Astrocyte (in vitro differentiated cells and primary cell): ENCODE measurements at regions not wholly inside any gene's neighbourhood (a gene's known extent, or its start where the extent isn't known, plus 50 kb on each side); places are given as distances from the start of the nearest gene placed in this dataset.

Experiments
- DNase-seq: peaks from one replicate; pipeline ENCODE4 v3.0.0-alpha.2; 2010; ENCODE audit warnings: low read depth
- FAIRE-seq: peaks from 2 replicates; lab custom pipeline; 2011; peaks lifted over from hg19 to GRCh38; lab: Jason Lieb, UNC
- H2AFZ ChIP-seq: 2 replicates; pipeline ENCODE4 v1.6.0; 2012; ENCODE audit warnings: low read depth, low read length, inconsistent platforms
- H3K27ac ChIP-seq: 2 replicates; pipeline ENCODE4 v1.5.1; 2011; ENCODE audit warnings: low read depth, low read length, inconsistent platforms
- H3K27me3 ChIP-seq: 2 replicates; pipeline ENCODE4 v1.6.0; 2011; ENCODE audit warnings: low read length, inconsistent platforms; ENCODE audit not compliant: insufficient read depth
- H3K36me3 ChIP-seq: 2 replicates; pipeline ENCODE4 v1.5.1; 2011; ENCODE audit warnings: low read length, inconsistent platforms; ENCODE audit not compliant: insufficient read depth
- H3K4me1 ChIP-seq: 2 replicates; pipeline ENCODE4 v1.5.1; 2011; ENCODE audit warnings: low read length, inconsistent platforms; ENCODE audit not compliant: insufficient read depth
- H3K4me2 ChIP-seq: 2 replicates; pipeline ENCODE4 v1.6.0; 2012; ENCODE audit warnings: low read length, inconsistent platforms
- H3K4me3 ChIP-seq: 2 replicates; pipeline ENCODE4 v1.5.1; 2011; ENCODE audit warnings: low read depth, mild to moderate bottlenecking, low read length, inconsistent platforms; ENCODE audit not compliant: insufficient read depth
- H3K79me2 ChIP-seq: 2 replicates; pipeline ENCODE4 v1.6.0; 2012; ENCODE audit warnings: mild to moderate bottlenecking, low read length, inconsistent platforms; ENCODE audit not compliant: insufficient read depth
- H3K9ac ChIP-seq: 2 replicates; pipeline ENCODE4 v1.6.0; 2012; ENCODE audit warnings: mild to moderate bottlenecking, low read length, inconsistent platforms
- H3K9me3 ChIP-seq: 2 replicates; pipeline ENCODE4 v1.5.1; 2012; ENCODE audit warnings: low read depth, mild to moderate bottlenecking, low read length, inconsistent platforms; ENCODE audit not compliant: insufficient read depth
- H4K20me1 ChIP-seq: 2 replicates; pipeline ENCODE4 v1.6.0; 2012; ENCODE audit warnings: low read length, inconsistent platforms; ENCODE audit not compliant: insufficient read depth
- H3K27ac Mint-ChIP-seq: one replicate; pipeline ENCODE4 v1.8.0; 2021; ENCODE audit warnings: mild to moderate bottlenecking, mixed read lengths; ENCODE audit not compliant: unreplicated experiment
- H3K27me3 Mint-ChIP-seq: one replicate; pipeline ENCODE4 v1.8.0; 2021; ENCODE audit warnings: low read depth, mixed read lengths; ENCODE audit not compliant: unreplicated experiment
- H3K36me3 Mint-ChIP-seq: one replicate; pipeline ENCODE4 v1.8.0; 2021; ENCODE audit warnings: low read depth, mixed read lengths; ENCODE audit not compliant: unreplicated experiment
- H3K4me1 Mint-ChIP-seq: one replicate; pipeline ENCODE4 v1.8.0; 2021; ENCODE audit warnings: low read depth, mixed read lengths; ENCODE audit not compliant: unreplicated experiment
- H3K4me3 Mint-ChIP-seq: one replicate; pipeline ENCODE4 v1.8.0; 2021; ENCODE audit warnings: mild to moderate bottlenecking, moderate library complexity, mixed read lengths; ENCODE audit not compliant: unreplicated experiment
- H3K9me3 Mint-ChIP-seq: one replicate; pipeline ENCODE4 v1.8.0; 2021; ENCODE audit warnings: mild to moderate bottlenecking, mixed read lengths; ENCODE audit not compliant: unreplicated experiment
- EZH2 ChIP-seq: IDR thresholded peaks from 2 replicates; pipeline ENCODE4 v1.6.1; 2012; ENCODE audit warnings: mild to moderate bottlenecking, low read length, inconsistent platforms; ENCODE audit not compliant: insufficient read depth
- TF ChIP-seq, protein P1 (sequence below): IDR thresholded peaks from 2 replicates; pipeline ENCODE4 v1.5.1; 2011; ENCODE audit warnings: low read depth, mild to moderate bottlenecking, inconsistent platforms, low read length, moderate library complexity; ENCODE audit not compliant: insufficient read depth

DNA sequence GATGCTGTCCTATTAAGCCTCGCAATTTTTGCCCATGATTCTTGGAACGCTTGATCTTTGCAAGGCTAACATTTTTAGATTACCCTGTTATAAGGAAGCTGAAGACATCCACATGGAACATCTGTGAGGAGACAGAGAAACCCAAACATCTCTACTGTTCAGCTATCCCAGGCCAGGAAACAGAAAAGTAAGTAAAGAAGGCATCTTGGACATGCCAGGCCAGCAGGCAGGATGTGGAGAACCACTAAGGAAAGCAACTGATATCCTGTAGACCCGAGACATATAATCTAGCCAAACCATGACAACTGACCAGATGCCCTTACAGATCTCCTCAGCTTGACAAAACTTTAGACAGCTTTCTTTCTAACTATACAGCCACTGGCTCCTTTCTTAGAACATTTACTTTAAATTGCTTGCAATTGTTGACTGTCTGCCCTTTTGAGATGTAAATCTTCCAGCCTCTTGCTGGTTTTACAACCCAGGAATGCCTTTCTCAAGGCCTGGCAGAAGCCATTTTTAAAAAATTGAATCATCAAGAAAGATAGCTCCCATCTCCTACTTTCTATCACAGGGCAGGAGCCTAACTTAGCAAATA lies 255.8 kb upstream of the DACH1 start:
- H3K27ac ChIP-seq = no peak overlapping the region
- peaks cover 30% of the 10 kb centered on the region for H3K4me1 Mint-ChIP-seq
- DNase-seq (no peak), FAIRE-seq (no peak)
- H3K4me3 Mint-ChIP-seq = no peak overlapping the region
- no peak for TF ChIP-seq EZH2
- TF ChIP-seq, protein P1, sequence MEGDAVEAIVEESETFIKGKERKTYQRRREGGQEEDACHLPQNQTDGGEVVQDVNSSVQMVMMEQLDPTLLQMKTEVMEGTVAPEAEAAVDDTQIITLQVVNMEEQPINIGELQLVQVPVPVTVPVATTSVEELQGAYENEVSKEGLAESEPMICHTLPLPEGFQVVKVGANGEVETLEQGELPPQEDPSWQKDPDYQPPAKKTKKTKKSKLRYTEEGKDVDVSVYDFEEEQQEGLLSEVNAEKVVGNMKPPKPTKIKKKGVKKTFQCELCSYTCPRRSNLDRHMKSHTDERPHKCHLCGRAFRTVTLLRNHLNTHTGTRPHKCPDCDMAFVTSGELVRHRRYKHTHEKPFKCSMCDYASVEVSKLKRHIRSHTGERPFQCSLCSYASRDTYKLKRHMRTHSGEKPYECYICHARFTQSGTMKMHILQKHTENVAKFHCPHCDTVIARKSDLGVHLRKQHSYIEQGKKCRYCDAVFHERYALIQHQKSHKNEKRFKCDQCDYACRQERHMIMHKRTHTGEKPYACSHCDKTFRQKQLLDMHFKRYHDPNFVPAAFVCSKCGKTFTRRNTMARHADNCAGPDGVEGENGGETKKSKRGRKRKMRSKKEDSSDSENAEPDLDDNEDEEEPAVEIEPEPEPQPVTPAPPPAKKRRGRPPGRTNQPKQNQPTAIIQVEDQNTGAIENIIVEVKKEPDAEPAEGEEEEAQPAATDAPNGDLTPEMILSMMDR = no peak
- no peak overlapping the region for H3K4me2 ChIP-seq
- no peak overlapping the region for H3K4me3 ChIP-seq
- H3K36me3 ChIP-seq = no peaks in the 10 kb centered on the region
- no peaks in the 10 kb centered on the region for H3K9me3 Mint-ChIP-seq
- H3K4me1 ChIP-seq = peaks cover 16% of the 10 kb centered on the region
- H3K9me3 ChIP-seq = no peaks in the 10 kb centered on the region
- H3K27me3 ChIP-seq = no peaks in the 10 kb centered on the region
- H3K36me3 Mint-ChIP-seq = no peaks in the 10 kb centered on the region
- no peaks in the 10 kb centered on the region for H3K27me3 Mint-ChIP-seq
- H3K79me2 ChIP-seq = no peaks in the 10 kb centered on the region
- no peaks in the 10 kb centered on the region for H4K20me1 ChIP-seq
- no peak overlapping the region for H3K9ac ChIP-seq
- no peak overlapping the region for H2AFZ ChIP-seq
- no peak overlapping the region for H3K27ac Mint-ChIP-seq

DNA sequence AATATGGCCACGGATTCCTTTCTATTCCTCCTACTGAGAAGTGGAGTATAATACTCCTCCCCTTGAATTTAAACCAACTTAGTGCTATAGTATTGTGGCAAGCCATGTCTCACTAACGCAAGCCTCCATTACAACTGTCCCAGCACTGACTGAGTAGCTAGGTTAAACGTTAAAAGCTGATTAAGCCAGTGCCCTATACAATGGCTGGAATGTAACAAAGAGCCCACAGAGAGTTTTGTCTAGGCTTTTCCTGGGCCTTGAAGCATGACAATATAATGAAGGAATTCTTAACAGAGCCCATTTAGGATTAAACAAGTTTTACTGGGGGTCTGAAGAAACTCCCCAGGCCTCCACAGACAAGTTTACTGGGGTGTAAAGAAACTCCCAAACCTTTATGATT lies 254.5 kb upstream of the DACH1 start:
- H3K79me2 ChIP-seq = no peaks in the 10 kb centered on the region
- DNase-seq = no peak
- H3K36me3 Mint-ChIP-seq = no peaks in the 10 kb centered on the region
- H3K9ac ChIP-seq = no peak overlapping the region
- peaks cover 11% of the 10 kb centered on the region for H3K4me1 ChIP-seq
- no peak overlapping the region for H3K4me3 ChIP-seq
- no peak overlapping the region for H3K27ac ChIP-seq
- no peaks in the 10 kb centered on the region for H4K20me1 ChIP-seq
- no peak overlapping the region for H3K4me2 ChIP-seq
- no peaks in the 10 kb centered on the region for H3K36me3 ChIP-seq
- H3K4me1 Mint-ChIP-seq = peaks cover 21% of the 10 kb centered on the region
- no peaks in the 10 kb centered on the region for H3K9me3 ChIP-seq
- H3K27me3 ChIP-seq = no peaks in the 10 kb centered on the region
- H3K27ac Mint-ChIP-seq = peak overlapping the region; percentile 26
- no peaks in the 10 kb centered on the region for H3K9me3 Mint-ChIP-seq
- no peak for FAIRE-seq
- TF ChIP-seq, protein P1 = no peak
- no peak for TF ChIP-seq EZH2
- H2AFZ ChIP-seq = no peak overlapping the region
- no peaks in the 10 kb centered on the region for H3K27me3 Mint-ChIP-seq
- no peak overlapping the region for H3K4me3 Mint-ChIP-seq

DNA sequence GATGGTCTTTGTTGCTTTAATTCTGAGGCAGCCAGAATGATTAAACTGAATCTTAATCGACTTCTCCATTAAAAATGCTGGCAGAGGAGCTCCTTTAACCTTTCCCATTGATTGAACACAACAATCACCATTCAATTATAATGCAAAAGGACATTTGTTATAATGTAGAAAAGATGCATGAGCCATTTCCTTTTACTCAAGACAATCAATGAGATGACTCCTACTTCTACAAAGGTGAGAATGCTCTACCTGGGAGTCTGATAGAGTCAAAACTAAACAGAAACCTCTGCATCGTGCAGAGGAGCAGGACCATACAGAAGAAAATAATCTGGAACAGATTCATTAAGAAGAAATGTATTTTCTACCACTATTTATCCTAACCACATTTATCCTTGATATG lies 253.6 kb upstream of the DACH1 start:
- no peak overlapping the region for H3K27ac ChIP-seq
- no peaks in the 10 kb centered on the region for H3K9me3 ChIP-seq
- no peak overlapping the region for H3K4me3 Mint-ChIP-seq
- H3K36me3 Mint-ChIP-seq = no peaks in the 10 kb centered on the region
- H3K9me3 Mint-ChIP-seq = no peaks in the 10 kb centered on the region
- H3K79me2 ChIP-seq = no peaks in the 10 kb centered on the region
- H3K9ac ChIP-seq = no peak overlapping the region
- H3K36me3 ChIP-seq = no peaks in the 10 kb centered on the region
- DNase-seq = no peak
- no peak overlapping the region for H3K4me3 ChIP-seq
- H3K27me3 ChIP-seq = no peaks in the 10 kb centered on the region
- no peaks in the 10 kb centered on the region for H4K20me1 ChIP-seq
- no peak overlapping the region for H2AFZ ChIP-seq
- H3K27me3 Mint-ChIP-seq = no peaks in the 10 kb centered on the region
- H3K4me1 ChIP-seq = peaks cover 4% of the 10 kb centered on the region
- FAIRE-seq = no peak
- no peak overlapping the region for H3K27ac Mint-ChIP-seq
- no peak for TF ChIP-seq EZH2
- TF ChIP-seq, protein P1 = no peak
- H3K4me1 Mint-ChIP-seq = peaks cover 18% of the 10 kb centered on the region
- no peak overlapping the region for H3K4me2 ChIP-seq
